T-helper 1 cell (primary cell): ENCODE measurements at regions not wholly inside any gene's neighbourhood (a gene's known extent, or its start where the extent isn't known, plus 50 kb on each side); places are given as distances from the start of the nearest gene placed in this dataset.

Source experiments
- DNase-seq, 5 donors: peaks; one replicate each; pipeline ENCODE4 v3.0.0-alpha.2; 2012 to 2020

DNA sequence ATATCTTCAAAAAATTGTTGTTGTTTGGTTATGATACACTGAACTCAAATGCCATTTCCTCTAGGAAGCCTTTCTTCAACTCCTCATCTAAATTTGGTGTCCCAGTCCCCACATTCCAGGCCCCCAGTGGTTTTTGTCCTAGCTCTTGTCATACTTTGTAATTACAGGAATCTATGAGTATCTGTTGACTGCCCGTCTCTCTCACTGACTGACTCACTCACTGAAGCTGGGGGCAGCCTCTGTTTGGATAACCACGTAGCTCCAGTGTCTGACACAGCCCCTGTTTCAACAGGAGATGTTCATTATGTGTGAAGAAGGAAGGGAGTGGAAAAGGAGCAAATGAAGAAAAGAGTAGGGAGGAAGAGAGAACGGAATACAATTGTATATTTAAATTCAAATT, 284.1 kb upstream of the TENM3 start:
- DNase-seq: no peak

GRCh38 chr4:181960384-181960783, 282.8 kb upstream of the TENM3 start:
- no peak for DNase-seq

GRCh38 chr4:181962321-181962720, 280.9 kb upstream of the TENM3 start:
- no peak for DNase-seq

- DNase-seq: no peak
These were observed 278.5 kb upstream of the TENM3 start for GRCh38 chr4:181964731-181965130.

DNA sequence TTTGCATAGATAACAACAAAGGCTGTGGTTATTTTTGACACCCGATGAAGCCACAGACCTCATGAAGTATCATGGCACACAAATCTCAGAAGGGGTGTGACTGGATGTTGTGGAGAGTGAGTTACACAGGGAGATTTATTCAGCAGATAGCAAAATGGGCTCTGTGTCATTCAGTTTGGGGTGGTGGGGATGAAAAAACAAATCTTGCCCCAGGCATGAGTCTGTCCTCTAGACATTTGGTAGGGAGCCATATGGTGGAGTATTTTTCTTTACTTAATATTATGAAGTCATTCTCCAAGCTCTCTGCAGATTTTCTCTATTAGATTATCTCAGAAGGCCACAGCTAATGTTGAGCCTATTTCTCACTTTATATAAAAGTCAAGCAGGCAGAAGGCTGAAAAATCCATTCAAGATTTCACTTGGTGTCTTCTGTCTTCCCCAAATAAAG, 277.1 kb upstream of the TENM3 start:
- no peak for DNase-seq

DNA sequence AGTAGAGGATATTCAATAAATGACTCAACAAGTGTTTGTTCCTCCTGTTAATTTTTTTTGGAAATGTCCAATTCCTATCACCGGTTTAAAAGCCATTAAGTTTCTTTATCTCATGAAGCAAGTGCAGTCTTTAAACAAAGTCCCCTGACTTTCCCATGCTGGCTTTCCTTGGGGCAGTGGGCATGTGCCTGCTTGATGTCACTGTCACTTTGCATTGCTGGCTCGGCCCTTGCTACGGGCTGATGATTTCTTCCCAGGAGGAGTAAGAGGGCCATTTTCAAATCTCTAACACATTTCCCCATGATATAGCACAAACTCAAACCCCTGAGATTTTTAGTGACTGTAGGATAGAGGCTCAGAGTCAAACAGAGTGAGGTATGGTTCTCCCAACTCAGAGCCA, 275.8 kb upstream of the TENM3 start:
- DNase-seq: no peak

GRCh38 chr4:181968371-181968770, 274.8 kb upstream of the TENM3 start:
- DNase-seq: no peak

DNA sequence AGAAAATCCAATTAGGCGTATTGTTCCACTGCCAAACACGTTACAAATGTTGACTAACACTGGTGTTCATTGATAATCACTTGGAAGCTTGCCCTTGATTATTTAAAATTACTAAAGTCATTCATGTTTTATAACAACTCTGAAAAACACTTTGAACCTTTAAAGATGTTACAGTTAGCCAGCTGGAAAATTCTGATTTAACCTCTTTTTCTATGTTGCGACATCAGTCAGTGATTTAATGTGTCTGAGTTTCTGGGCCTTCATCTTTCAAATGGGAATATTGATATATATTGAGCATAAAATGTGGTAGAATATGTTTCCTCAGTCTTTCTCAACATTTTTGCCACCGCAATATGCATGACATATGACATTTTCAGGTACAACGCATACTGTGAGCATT, 274.1 kb upstream of the TENM3 start:
- DNase-seq: no peak

DNA sequence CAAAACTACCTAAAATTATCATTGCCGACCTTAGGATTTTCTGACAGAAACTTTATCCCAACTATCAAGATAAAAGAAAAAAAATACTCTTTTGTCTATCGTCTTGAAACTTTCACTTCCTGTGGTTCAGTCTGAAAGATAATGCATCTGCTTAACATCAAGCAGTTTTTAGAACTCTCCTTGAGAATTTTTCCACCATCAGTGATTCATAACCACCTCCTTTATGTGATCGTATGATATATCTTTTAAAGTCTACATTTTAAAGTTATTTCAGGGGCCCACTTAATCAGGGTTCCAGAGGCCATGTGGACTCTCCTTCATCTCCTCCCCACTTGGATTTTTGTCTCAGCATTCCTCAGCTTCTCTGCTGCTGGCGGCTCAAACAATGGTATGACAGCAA, 272.8 kb upstream of the TENM3 start:
- no peak for DNase-seq

- DNase-seq: no peak
These were observed 271.8 kb upstream of the TENM3 start for GRCh38 chr4:181971411-181971810.

DNA sequence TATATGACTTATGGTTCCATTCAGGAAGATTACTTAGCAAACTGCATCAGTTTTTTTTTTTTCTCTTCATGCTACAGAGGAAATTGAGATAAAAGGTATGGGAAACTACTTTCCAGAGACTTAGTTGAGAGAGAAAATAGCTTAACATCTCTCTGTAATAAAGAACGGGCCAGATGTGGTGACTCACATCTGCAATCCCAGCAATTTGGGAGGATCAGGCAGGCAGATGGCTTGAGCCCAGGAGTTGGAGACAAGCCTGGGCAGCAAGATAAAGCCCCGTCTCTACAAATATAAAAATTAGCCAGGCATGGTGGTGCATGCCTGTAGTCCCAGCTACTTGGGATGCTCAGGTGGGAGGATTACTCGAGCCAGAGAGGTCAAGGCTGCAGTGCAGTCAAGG, 271.2 kb upstream of the TENM3 start:
- no peak for DNase-seq

DNA sequence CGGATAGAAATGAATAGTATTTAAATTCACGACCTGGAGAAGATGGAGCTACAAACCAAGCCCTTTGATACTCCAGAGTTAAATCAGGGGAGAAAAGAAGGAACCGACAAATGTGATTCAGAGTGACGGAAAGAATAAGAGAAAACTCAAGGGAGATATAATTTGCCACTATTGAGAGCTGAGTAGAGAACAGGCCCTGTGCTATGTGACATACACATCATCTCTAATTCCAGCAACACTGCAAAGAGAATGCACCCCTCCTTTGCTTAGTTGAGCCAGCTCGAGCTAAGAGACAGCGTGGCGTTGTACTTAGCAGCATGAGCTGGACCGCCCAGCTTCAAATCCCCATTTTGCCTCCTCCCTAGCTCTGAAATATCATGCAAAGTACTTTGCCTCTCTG, 266.4 kb upstream of the TENM3 start:
- DNase-seq: no peak

GRCh38 chr4:181982437-181982836, 260.8 kb upstream of the TENM3 start:
- no peak for DNase-seq

DNA sequence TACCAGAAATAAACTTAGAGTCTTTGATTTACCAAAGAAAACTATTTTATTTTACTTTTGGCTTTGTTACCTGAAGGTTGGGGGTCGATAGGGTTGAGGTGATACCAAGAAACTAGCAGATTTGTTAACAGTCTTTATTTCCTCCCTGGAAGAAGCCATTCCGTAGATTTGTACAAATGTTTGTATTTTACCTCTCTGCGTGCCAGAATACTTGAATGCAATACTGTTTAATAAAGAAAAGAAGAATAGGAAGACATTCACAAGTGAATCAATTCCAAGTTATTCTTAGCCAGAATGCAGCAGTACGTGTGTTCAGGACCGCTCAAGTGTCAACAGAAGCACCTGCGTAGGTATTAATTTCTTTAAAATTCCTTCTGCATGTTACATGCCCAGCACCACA, 260.3 kb upstream of the TENM3 start:
- no peak for DNase-seq

- DNase-seq: no peak
These were observed 255.8 kb upstream of the TENM3 start for GRCh38 chr4:181987392-181987791.

- DNase-seq: no peak
These were observed 254.1 kb upstream of the TENM3 start for GRCh38 chr4:181989071-181989470.

GRCh38 chr4:181991369-181992108, 251.7 kb upstream of the TENM3 start:
- no peak for DNase-seq

- DNase-seq: no peak
These were observed 244.6 kb upstream of the TENM3 start for GRCh38 chr4:181998398-181999295.

- DNase-seq: no peak
These were observed 243.1 kb upstream of the TENM3 start for GRCh38 chr4:182000077-182000476.

DNA sequence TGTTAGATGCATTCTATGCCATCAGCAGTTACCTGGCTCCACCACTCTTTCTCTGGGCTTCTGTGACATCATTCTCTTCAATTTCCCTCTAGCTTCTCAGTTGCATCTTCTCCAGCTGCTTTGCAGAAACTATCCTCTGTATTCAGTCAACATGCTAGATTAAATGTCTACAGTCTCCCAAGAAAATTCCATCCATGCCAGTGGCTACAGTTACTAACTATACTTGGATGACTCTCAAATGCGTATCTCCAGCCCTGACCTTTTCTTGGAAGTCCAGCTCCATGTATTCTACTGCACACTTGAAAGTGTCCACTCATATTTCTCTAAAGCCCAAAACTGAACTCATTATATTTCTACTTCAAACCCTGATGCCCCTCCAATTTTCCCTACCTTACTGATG, 232.3 kb upstream of the TENM3 start:
- DNase-seq: no peak

GRCh38 chr4:182014164-182014563, 229.0 kb upstream of the TENM3 start:
- no peak for DNase-seq

- no peak for DNase-seq
These were observed 228.2 kb upstream of the TENM3 start for GRCh38 chr4:182015014-182015413.

DNA sequence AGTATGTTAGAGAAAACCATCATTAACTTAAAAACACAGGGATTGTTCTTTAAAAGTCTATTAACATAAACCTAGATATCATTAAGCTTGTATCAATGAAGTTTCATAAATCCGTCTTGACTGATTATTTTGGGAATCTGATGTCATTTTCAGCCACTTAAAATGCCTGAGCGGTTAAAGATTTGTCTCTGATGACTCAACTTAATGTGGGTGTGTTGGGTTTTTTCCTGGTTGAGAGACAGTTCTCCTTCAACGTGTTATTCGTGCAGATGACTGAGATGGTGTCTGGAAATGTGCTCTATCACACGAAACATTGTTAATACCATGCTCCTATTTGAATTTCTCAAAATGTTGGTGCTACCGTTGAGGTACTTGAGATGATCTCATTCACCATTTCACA, 227.3 kb upstream of the TENM3 start:
- no peak for DNase-seq

GRCh38 chr4:182017038-182017437, 226.2 kb upstream of the TENM3 start:
- DNase-seq: no peak
